Stimulated activated effector memory CD8-positive, alpha-beta T cell treated with anti-CD3 and anti-CD28 coated beads, Interleukin-12 subunit alpha, Interleukin-12 subunit beta, amount 100 ng/mL, for 72 hours (primary cell): ENCODE measurements at regions not wholly inside any gene's neighbourhood (a gene's known extent, or its start where the extent isn't known, plus 50 kb on each side); places are given as distances from the start of the nearest gene placed in this dataset.

Experiments used
- ATAC-seq: fragments of 150-1000 bp; cut with Tn5 transposase; 2 replicates; pipeline ENCODE4 v1.10.0; 2021
- DNase-seq, 2 donors: peaks; one replicate each; pipeline ENCODE4 v3.0.0; 2021 to 2022; ENCODE audit warnings: low spot score in 2 of 2
- H3K27ac Mint-ChIP-seq: one replicate; pipeline ENCODE4 v1.8.0; 2022; ENCODE audit warnings: mild to moderate bottlenecking, mixed read lengths
- H3K36me3 Mint-ChIP-seq: one replicate; pipeline ENCODE4 v1.8.0; 2022; ENCODE audit warnings: mild to moderate bottlenecking, mixed read lengths
- H3K4me1 Mint-ChIP-seq: one replicate; pipeline ENCODE4 v1.8.0; 2022; ENCODE audit warnings: mixed read lengths
- H3K4me3 Mint-ChIP-seq: one replicate; pipeline ENCODE4 v1.8.0; 2022; ENCODE audit warnings: mild to moderate bottlenecking, mixed read lengths
- H3K9me3 Mint-ChIP-seq: one replicate; pipeline ENCODE4 v1.8.0; 2022; ENCODE audit warnings: mixed read lengths

- Mint-ChIP-seq H3K27ac (no peak overlapping the region), H3K9me3 (no peaks in the 10 kb centered on the region)
Measured at GRCh38 chr13:73412933-73413332, 354.1 kb downstream of the KLF5 start.

GRCh38 chr13:73411067-73411809 lies 352.4 kb downstream of the KLF5 start:
- no peak for ATAC-seq
- H3K9me3 Mint-ChIP-seq, result no peaks in the 10 kb centered on the region
- no peak overlapping the region for H3K4me3 Mint-ChIP-seq
- no peaks in the 10 kb centered on the region for H3K4me1 Mint-ChIP-seq
- no peak for DNase-seq
- no peaks in the 10 kb centered on the region for H3K36me3 Mint-ChIP-seq
- H3K27ac Mint-ChIP-seq, result no peak overlapping the region

More at GRCh38 chr13:73412933-73413332, 354.1 kb downstream of the KLF5 start:
- no peak overlapping the region for H3K4me3 Mint-ChIP-seq
- DNase-seq (no peak), ATAC-seq (no peak)
- H3K36me3 Mint-ChIP-seq, result no peaks in the 10 kb centered on the region
- no peaks in the 10 kb centered on the region for H3K4me1 Mint-ChIP-seq

GRCh38 chr13:73406454-73406853 lies 347.6 kb downstream of the KLF5 start:
- no peaks in the 10 kb centered on the region for H3K4me1 Mint-ChIP-seq
- H3K36me3 Mint-ChIP-seq, result no peaks in the 10 kb centered on the region
- no peak overlapping the region for H3K4me3 Mint-ChIP-seq
- no peaks in the 10 kb centered on the region for H3K9me3 Mint-ChIP-seq
- H3K27ac Mint-ChIP-seq, result no peak overlapping the region
- ATAC-seq, result no peak
- no peak for DNase-seq

GRCh38 chr13:73404581-73404980 lies 345.8 kb downstream of the KLF5 start:
- Mint-ChIP-seq H3K4me3 (no peak overlapping the region), H3K9me3 (no peaks in the 10 kb centered on the region), H3K4me1 (no peaks in the 10 kb centered on the region), H3K27ac (no peak overlapping the region), H3K36me3 (no peaks in the 10 kb centered on the region)
- ATAC-seq (no peak), DNase-seq (no peak)

GRCh38 chr13:73403355-73404120 lies 344.7 kb downstream of the KLF5 start:
- no peak for DNase-seq
- Mint-ChIP-seq H3K9me3 (no peaks in the 10 kb centered on the region), H3K4me3 (no peak overlapping the region), H3K36me3 (no peaks in the 10 kb centered on the region), H3K4me1 (no peaks in the 10 kb centered on the region), H3K27ac (no peak overlapping the region)
- no peak for ATAC-seq

- H3K4me1 Mint-ChIP-seq, result no peaks in the 10 kb centered on the region
- DNase-seq (no peak), ATAC-seq (no peak)
- H3K9me3 Mint-ChIP-seq, result no peaks in the 10 kb centered on the region
- H3K27ac Mint-ChIP-seq, result no peak overlapping the region
- no peaks in the 10 kb centered on the region for H3K36me3 Mint-ChIP-seq
- no peak overlapping the region for H3K4me3 Mint-ChIP-seq
Measured at GRCh38 chr13:73401769-73402168, 343.0 kb downstream of the KLF5 start.

GRCh38 chr13:73399347-73400216 lies 340.8 kb downstream of the KLF5 start:
- H3K4me3 Mint-ChIP-seq, result no peak overlapping the region
- no peaks in the 10 kb centered on the region for H3K9me3 Mint-ChIP-seq
- no peaks in the 10 kb centered on the region for H3K4me1 Mint-ChIP-seq
- H3K27ac Mint-ChIP-seq, result no peak overlapping the region
- no peak for ATAC-seq
- H3K36me3 Mint-ChIP-seq, result no peaks in the 10 kb centered on the region
- DNase-seq, result no peak

- no peak overlapping the region for H3K4me3 Mint-ChIP-seq
- H3K27ac Mint-ChIP-seq, result no peak overlapping the region
- DNase-seq, result no peak
- no peak for ATAC-seq
- H3K9me3 Mint-ChIP-seq, result no peaks in the 10 kb centered on the region
- no peaks in the 10 kb centered on the region for H3K36me3 Mint-ChIP-seq
- H3K4me1 Mint-ChIP-seq, result no peaks in the 10 kb centered on the region
Measured at GRCh38 chr13:73397496-73398305, 338.9 kb downstream of the KLF5 start.

GRCh38 chr13:73394066-73394465 lies 335.3 kb downstream of the KLF5 start:
- DNase-seq, result no peak
- ATAC-seq, result no peak
- H3K9me3 Mint-ChIP-seq, result no peaks in the 10 kb centered on the region
- no peaks in the 10 kb centered on the region for H3K36me3 Mint-ChIP-seq
- H3K4me3 Mint-ChIP-seq, result no peak overlapping the region
- no peak overlapping the region for H3K27ac Mint-ChIP-seq
- H3K4me1 Mint-ChIP-seq, result no peaks in the 10 kb centered on the region

- no peaks in the 10 kb centered on the region for H3K4me1 Mint-ChIP-seq
- no peaks in the 10 kb centered on the region for H3K36me3 Mint-ChIP-seq
- DNase-seq, result no peak
- H3K4me3 Mint-ChIP-seq, result no peak overlapping the region
- no peak overlapping the region for H3K27ac Mint-ChIP-seq
- H3K9me3 Mint-ChIP-seq, result no peaks in the 10 kb centered on the region
- ATAC-seq, result peak; percentile 34
Measured at GRCh38 chr13:73390100-73390499, 331.3 kb downstream of the KLF5 start.

- Mint-ChIP-seq H3K4me1 (no peaks in the 10 kb centered on the region), H3K27ac (no peak overlapping the region), H3K36me3 (no peaks in the 10 kb centered on the region), H3K4me3 (no peak overlapping the region), H3K9me3 (no peaks in the 10 kb centered on the region)
- DNase-seq (no peak), ATAC-seq (no peak)
Measured at GRCh38 chr13:73388586-73388985, 329.8 kb downstream of the KLF5 start.

GRCh38 chr13:73387318-73387717 lies 328.5 kb downstream of the KLF5 start:
- Mint-ChIP-seq H3K36me3 (no peaks in the 10 kb centered on the region), H3K4me3 (no peak overlapping the region), H3K4me1 (no peaks in the 10 kb centered on the region), H3K27ac (no peak overlapping the region), H3K9me3 (no peaks in the 10 kb centered on the region)
- DNase-seq, result no peak
- no peak for ATAC-seq

GRCh38 chr13:73385848-73386247 lies 327.0 kb downstream of the KLF5 start:
- ATAC-seq, result no peak
- DNase-seq, result no peak
- Mint-ChIP-seq H3K4me3 (no peak overlapping the region), H3K36me3 (no peaks in the 10 kb centered on the region), H3K27ac (no peak overlapping the region), H3K9me3 (no peaks in the 10 kb centered on the region), H3K4me1 (no peaks in the 10 kb centered on the region)

- no peak overlapping the region for H3K27ac Mint-ChIP-seq
- H3K9me3 Mint-ChIP-seq, result no peaks in the 10 kb centered on the region
- no peaks in the 10 kb centered on the region for H3K4me1 Mint-ChIP-seq
- no peaks in the 10 kb centered on the region for H3K36me3 Mint-ChIP-seq
- ATAC-seq (no peak), DNase-seq (no peak)
- no peak overlapping the region for H3K4me3 Mint-ChIP-seq
Measured at GRCh38 chr13:73372666-73373627, 314.1 kb downstream of the KLF5 start.
